Endothelial cell of umbilical vein (primary cell): ENCODE measurements at regions not wholly inside any gene's neighbourhood (a gene's known extent, or its start where the extent isn't known, plus 50 kb on each side); places are given as distances from the start of the nearest gene placed in this dataset.
"Not testable (repeated sequence)": the region's sequence is repeated elsewhere in the genome, so short reads cannot be mapped to it uniquely, and the experiment has no call there.

Experiments
- CTCF ChIP-seq, 2 donors: IDR thresholded peaks; 1 replicate in 1 of 2; 2 replicates in 1 of 2; pipeline ENCODE4 v1.5.1; 2011; ENCODE audit warnings: low read length in 2 of 2, mild to moderate bottlenecking in 2 of 2, moderate library complexity in 2 of 2, control low read depth in 1 of 2, inconsistent platforms in 1 of 2, low read depth in 1 of 2; ENCODE audit not compliant: insufficient read depth in 1 of 2; ENCODE audit errors: extremely low read depth in 1 of 2
- POLR2A ChIP-seq: IDR thresholded peaks from 2 replicates; pipeline ENCODE4 v1.6.1; 2012; ENCODE audit warnings: low read depth, mild to moderate bottlenecking, control low read depth, low read length

GRCh38 chr6:117798819-117799218, 108.2 kb upstream of the SLC35F1 start:
- not testable (repeated sequence) for TF ChIP-seq POLR2A; CTCF (IDR thresholded peaks at IDR 0.05; ENCODE audit: extremely low read depth in 1 of 2, insufficient read depth in 1 of 2, low read depth in 1 of 2, low read length in 2 of 2)
